ENCODE measurements at regions not wholly inside any gene's neighbourhood (a gene's known extent, or its start where the extent isn't known, plus 50 kb on each side); places are given as distances from the start of the nearest gene placed in this dataset.

GRCh38 chr18:56121669-56122068 is 516.7 kb downstream of the TXNL1 start:
- DNase-seq: no peak
- in situ Hi-C loops (cut with MboI; ENCODE audit: low pct_unique_long_range_greater_than_20kb, low sequenced_read_pairs): no loop called here

- in situ Hi-C loops (cut with MboI; ENCODE audit: low pct_unique_long_range_greater_than_20kb, low sequenced_read_pairs): no loop called here
- no peak for DNase-seq
Measured at GRCh38 chr18:56120782-56121181, 517.6 kb downstream of the TXNL1 start.

- no peak for DNase-seq
- in situ Hi-C loops (cut with MboI; ENCODE audit: low pct_unique_long_range_greater_than_20kb, low sequenced_read_pairs): no loop called here
Measured at GRCh38 chr18:56119681-56120080, 518.7 kb downstream of the TXNL1 start.

- DNase-seq: no peak
- in situ Hi-C loops (cut with MboI; ENCODE audit: low pct_unique_long_range_greater_than_20kb, low sequenced_read_pairs): no loop called here
Measured at GRCh38 chr18:56118422-56118821, 520.0 kb downstream of the TXNL1 start.

GRCh38 chr18:56115071-56116015 is 523.0 kb downstream of the TXNL1 start:
- DNase-seq: no peak
- in situ Hi-C loops (cut with MboI; ENCODE audit: low pct_unique_long_range_greater_than_20kb, low sequenced_read_pairs): no loop called here

GRCh38 chr18:56112984-56113383 is 525.0 kb upstream of the TCF4 start:
- in situ Hi-C loops (cut with MboI; ENCODE audit: low pct_unique_long_range_greater_than_20kb, low sequenced_read_pairs): no loop called here
- DNase-seq: no peak

GRCh38 chr18:56112013-56112749 is 524.2 kb upstream of the TCF4 start:
- in situ Hi-C loops (cut with MboI; ENCODE audit: low pct_unique_long_range_greater_than_20kb, low sequenced_read_pairs): no loop called here
- no peak for DNase-seq

- no peak for DNase-seq
- in situ Hi-C loops (cut with MboI; ENCODE audit: low pct_unique_long_range_greater_than_20kb, low sequenced_read_pairs): no loop called here
Measured at GRCh38 chr18:56109757-56110156, 521.8 kb upstream of the TCF4 start.

- in situ Hi-C loops (cut with MboI; ENCODE audit: low pct_unique_long_range_greater_than_20kb, low sequenced_read_pairs): no loop called here
- DNase-seq: no peak
Measured at GRCh38 chr18:56108478-56109367, 520.7 kb upstream of the TCF4 start.

- DNase-seq: no peak
- in situ Hi-C loops (cut with MboI; ENCODE audit: low pct_unique_long_range_greater_than_20kb, low sequenced_read_pairs): no loop called here
Measured at GRCh38 chr18:56107821-56108477, 520.0 kb upstream of the TCF4 start.

- no peak for DNase-seq
- in situ Hi-C loops (cut with MboI; ENCODE audit: low pct_unique_long_range_greater_than_20kb, low sequenced_read_pairs): no loop called here
Measured at GRCh38 chr18:56100090-56100722, 512.2 kb upstream of the TCF4 start.

- in situ Hi-C loops (cut with MboI; ENCODE audit: low pct_unique_long_range_greater_than_20kb, low sequenced_read_pairs): no loop called here
- no peak for DNase-seq
Measured at GRCh38 chr18:56097621-56098020, 509.6 kb upstream of the TCF4 start.

- DNase-seq: no peak
- in situ Hi-C loops (cut with MboI; ENCODE audit: low pct_unique_long_range_greater_than_20kb, low sequenced_read_pairs): no loop called here
Measured at GRCh38 chr18:56096861-56097260, 508.9 kb upstream of the TCF4 start.

- in situ Hi-C loops (cut with MboI; ENCODE audit: low pct_unique_long_range_greater_than_20kb, low sequenced_read_pairs): no loop called here
- DNase-seq: no peak
Measured at GRCh38 chr18:56089612-56090258, 501.7 kb upstream of the TCF4 start.

- in situ Hi-C loops (cut with MboI; ENCODE audit: low pct_unique_long_range_greater_than_20kb, low sequenced_read_pairs): no loop called here
- DNase-seq: no peak
Measured at GRCh38 chr18:56086786-56087185, 498.8 kb upstream of the TCF4 start.

GRCh38 chr18:56086176-56086575 is 498.2 kb upstream of the TCF4 start:
- in situ Hi-C loops (cut with MboI; ENCODE audit: low pct_unique_long_range_greater_than_20kb, low sequenced_read_pairs): no loop called here
- DNase-seq: no peak

GRCh38 chr18:56085551-56085950 is 497.6 kb upstream of the TCF4 start:
- in situ Hi-C loops (cut with MboI; ENCODE audit: low pct_unique_long_range_greater_than_20kb, low sequenced_read_pairs): no loop called here
- no peak for DNase-seq

Measured in KBM-7 (cell line).